ENCODE measurements at regions not wholly inside any gene's neighbourhood (a gene's known extent, or its start where the extent isn't known, plus 50 kb on each side); places are given as distances from the start of the nearest gene placed in this dataset.

GRCh38 chr21:24097181-24097580, 1510.1 kb downstream of the MRPL39 start:
- TF ChIP-seq CTCF (IDR thresholded peaks at IDR 0.05; ENCODE audit: low read depth, low read length) = no peak
- TF ChIP-seq EZH2phosphoT487 (IDR thresholded peaks at IDR 0.05; ENCODE audit: low read depth) = no peak

Data from OCI-LY3 (cell line).